HG03521 (cell line): ENCODE measurements at regions not wholly inside any gene's neighbourhood (a gene's known extent, or its start where the extent isn't known, plus 50 kb on each side); places are given as distances from the start of the nearest gene placed in this dataset.
"Not testable (repeated sequence)": the region's sequence is repeated elsewhere in the genome, so short reads cannot be mapped to it uniquely, and the experiment has no call there.

Source experiments
- ATAC-seq: cut with Tn5 transposase; IDR thresholded peaks from one replicate; pipeline ENCODE4 v1.9.1; 2021; ENCODE audit warnings: mild to moderate bottlenecking, moderate library complexity; ENCODE audit not compliant: unreplicated experiment

GRCh38 chr5:92610435-92610834 is 970.6 kb downstream of the NR2F1-AS1 start:
- not testable (repeated sequence) for ATAC-seq

- ATAC-seq, result no peak
Measured at GRCh38 chr5:92605591-92605990, 975.4 kb downstream of the NR2F1-AS1 start.

- ATAC-seq, result no peak
Measured at GRCh38 chr5:92599217-92599810, 981.7 kb downstream of the NR2F1-AS1 start.

- ATAC-seq, result no peak
Measured at GRCh38 chr5:92594031-92594430, 987.0 kb downstream of the NR2F1-AS1 start.

- no peak for ATAC-seq
Measured at GRCh38 chr5:92588876-92589275, 992.1 kb downstream of the NR2F1-AS1 start.

GRCh38 chr5:92581690-92582089 is 999.3 kb downstream of the NR2F1-AS1 start:
- no peak for ATAC-seq

GRCh38 chr5:92581249-92581648 is 999.8 kb downstream of the NR2F1-AS1 start:
- no peak for ATAC-seq

GRCh38 chr5:92580814-92581213 is 1000.2 kb downstream of the NR2F1-AS1 start:
- ATAC-seq, result no peak

- ATAC-seq, result no peak
Measured at GRCh38 chr5:92574023-92574422, 1007.0 kb downstream of the NR2F1-AS1 start.

- ATAC-seq, result no peak
Measured at GRCh38 chr5:92568522-92568921, 1012.5 kb downstream of the NR2F1-AS1 start.

GRCh38 chr5:92567831-92568450 is 1013.1 kb downstream of the NR2F1-AS1 start:
- ATAC-seq, result no peak

- no peak for ATAC-seq
Measured at GRCh38 chr5:92566113-92566786, 1014.8 kb downstream of the NR2F1-AS1 start.

GRCh38 chr5:92565673-92566072 is 1015.3 kb downstream of the NR2F1-AS1 start:
- ATAC-seq, result no peak

GRCh38 chr5:92562065-92562464 is 1019.0 kb downstream of the NR2F1-AS1 start:
- no peak for ATAC-seq

GRCh38 chr5:92561411-92561959 is 1019.5 kb downstream of the NR2F1-AS1 start:
- no peak for ATAC-seq

- no peak for ATAC-seq
Measured at GRCh38 chr5:92560698-92561401, 1020.2 kb downstream of the NR2F1-AS1 start.

- no peak for ATAC-seq
Measured at GRCh38 chr5:92559781-92560180, 1021.2 kb downstream of the NR2F1-AS1 start.

- ATAC-seq, result no peak
Measured at GRCh38 chr5:92559331-92559730, 1021.7 kb downstream of the NR2F1-AS1 start.

GRCh38 chr5:92556747-92557146 is 1024.3 kb downstream of the NR2F1-AS1 start:
- ATAC-seq, result no peak

GRCh38 chr5:92554447-92555085 is 1026.5 kb downstream of the NR2F1-AS1 start:
- ATAC-seq, result no peak

GRCh38 chr5:92553326-92553725 is 1027.7 kb downstream of the NR2F1-AS1 start:
- ATAC-seq, result no peak
